ENCODE measurements at regions not wholly inside any gene's neighbourhood (a gene's known extent, or its start where the extent isn't known, plus 50 kb on each side); places are given as distances from the start of the nearest gene placed in this dataset.

- Histone ChIP-seq H2BK15ac (ENCODE audit: low read length) (no peak overlapping the region), H3K9me3 (ENCODE audit: insufficient read depth in 2 of 2, low read depth in 1 of 2, low read length in 1 of 2) (no peaks in the 10 kb centered on the region), H3K23ac (ENCODE audit: insufficient read length) (no peak overlapping the region), H3K79me2 (ENCODE audit: control insufficient read depth in 1 of 2, insufficient read depth in 2 of 2, low read length in 2 of 2) (no peaks in the 10 kb centered on the region), H4K5ac (ENCODE audit: insufficient read length, low read depth, low read length) (no peak overlapping the region), H3K27me3 (replicated peaks in 1 of 4; ENCODE audit: control insufficient read depth in 3 of 4, extremely low read depth in 1 of 4, insufficient read depth in 3 of 4, low read length in 3 of 4) (no peaks in the 10 kb centered on the region; a peak in 1 of 7 replicates), H4K91ac (replicated peaks; ENCODE audit: insufficient read length, low read length) (no peak overlapping the region), H2BK12ac (ENCODE audit: low read depth, low read length) (no peak overlapping the region), H2AFZ (ENCODE audit: low read length) (no peak overlapping the region), H3K23me2 (ENCODE audit: low read depth, low read length) (no peaks in the 10 kb centered on the region), H3K4ac (replicated peaks; ENCODE audit: insufficient read length, low read depth, low read length) (no peak overlapping the region), H3K18ac (ENCODE audit: extremely low read depth, low read length) (no peak overlapping the region), H3K56ac (replicated peaks; ENCODE audit: insufficient read length, low read depth, low read length) (no peak overlapping the region), H3K79me1 (ENCODE audit: low read depth, low read length) (no peaks in the 10 kb centered on the region), H3K4me1 (replicated peaks in 1 of 4; ENCODE audit: control insufficient read depth in 3 of 4, insufficient read depth in 4 of 4, low read length in 3 of 4) (no peaks in the 10 kb centered on the region; a peak in 1 of 7 replicates), H4K8ac (ENCODE audit: extremely low read depth, insufficient read depth, low read length) (peak overlapping the region; percentile 75; the same call in 1 of the 2 replicates), H3K27ac (ENCODE audit: low read depth, low read length) (no peak overlapping the region), H2BK5ac (ENCODE audit: low read depth, low read length) (no peak overlapping the region), H3K14ac (ENCODE audit: insufficient read length) (no peak overlapping the region), H3K36me3 (ENCODE audit: control insufficient read depth in 2 of 4, insufficient read depth in 4 of 4, low read length in 3 of 4) (no peaks in the 10 kb centered on the region), H2BK120ac (replicated peaks; ENCODE audit: low read depth, low read length) (no peak overlapping the region), H2BK20ac (ENCODE audit: low read length) (no peak overlapping the region), H4K20me1 (replicated peaks in 1 of 2; ENCODE audit: control insufficient read depth in 1 of 2, insufficient read depth in 2 of 2, low read length in 2 of 2) (no peaks in the 10 kb centered on the region), H2AK5ac (ENCODE audit: low read depth, low read length) (no peak overlapping the region), H3K4me3 (ENCODE audit: extremely low read depth in 1 of 4, insufficient read depth in 2 of 4, low read depth in 3 of 4, low read length in 4 of 4) (no peak overlapping the region), H3K9ac (replicated peaks in 1 of 4; ENCODE audit: extremely low read depth in 1 of 4, low read depth in 3 of 4, low read length in 3 of 4) (no peak overlapping the region), H3K4me2 (ENCODE audit: insufficient read depth in 1 of 2, low read depth in 2 of 2, low read length in 2 of 2) (no peak overlapping the region)
- CTCF ChIA-PET (ENCODE audit: partially characterized antibody): interaction anchor here (1.5 to 6.6 kb wide), 3 partner anchors 23 to 197 kb away, joined by 3 to 63 read pairs (median 43); no protein-coding TSS in a partner anchor
- 85% methylated on average over 3 of the region's 3 CpGs; no CpG with 5 or more reads in 1 of the 2 experiments for WGBS, 2 experiments (ENCODE audit: extremely low coverage in 1 of 2, insufficient coverage in 1 of 2, insufficient read length in 1 of 2, insufficient replicate concordance in 2 of 2, low coverage in 1 of 2, low lambda C conversion rate in 2 of 2, missing lambda C conversion rate in 1 of 2)
- POLR2A ChIA-PET (ENCODE audit: partially characterized antibody): no interaction called here
- no peak for FAIRE-seq
- no peak for DNase-seq (ENCODE audit: low read depth in 1 of 2, low spot score in 2 of 2)
These were observed 60.6 kb downstream of the ARL6IP4 start for GRCh38 chr12:123041042-123041531.
